DOHH2 (cell line): ENCODE measurements at regions not wholly inside any gene's neighbourhood (a gene's known extent, or its start where the extent isn't known, plus 50 kb on each side); places are given as distances from the start of the nearest gene placed in this dataset.

ENCODE experiments used
- H3F3A ChIP-seq: fragments of 200-600 bp; sonication (generic), shearing (Covaris generic); 2 replicates; pipeline ENCODE4 v1.6.0; 2016; ENCODE audit warnings: antibody characterized with exemption, mild to moderate bottlenecking; ENCODE audit not compliant: control insufficient read depth, insufficient read depth
- H3K27ac ChIP-seq: fragments of 200-600 bp; sonication (generic); 2 replicates; pipeline ENCODE4 v1.5.1; 2014; ENCODE audit warnings: low read depth, mild to moderate bottlenecking, low read length, moderate library complexity
- H3K27me3 ChIP-seq: fragments of 200-600 bp; sonication (generic); 2 replicates; pipeline ENCODE4 v1.6.1; 2014; ENCODE audit warnings: mild to moderate bottlenecking, low read length, mixed read lengths; ENCODE audit not compliant: control insufficient read depth
- H3K36me3 ChIP-seq: fragments of 200-600 bp; sonication (generic); 2 replicates; pipeline ENCODE4 v1.6.1; 2014; ENCODE audit warnings: mild to moderate bottlenecking, low read length, moderate library complexity, mixed read lengths; ENCODE audit not compliant: control insufficient read depth
- H3K4me1 ChIP-seq: fragments of 200-600 bp; sonication (generic); 2 replicates; pipeline ENCODE4 v1.6.1; 2014; ENCODE audit warnings: mild to moderate bottlenecking, low read length, mixed read lengths; ENCODE audit not compliant: control insufficient read depth
- H3K4me2 ChIP-seq: fragments of 200-600 bp; sonication (generic); 2 replicates; pipeline ENCODE4 v1.6.0; 2014; ENCODE audit warnings: mild to moderate bottlenecking, low read length, moderate library complexity
- H3K4me3 ChIP-seq: fragments of 200-600 bp; sonication (generic); 2 replicates; pipeline ENCODE4 v1.5.1; 2014; ENCODE audit warnings: mild to moderate bottlenecking, low read length, mixed read lengths
- H3K79me2 ChIP-seq: fragments of 200-600 bp; sonication (generic); 2 replicates; pipeline ENCODE4 v1.6.1; 2014; ENCODE audit warnings: mild to moderate bottlenecking, low read length, mixed read lengths; ENCODE audit not compliant: control insufficient read depth
- H3K9me2 ChIP-seq: fragments of 200-600 bp; sonication (generic); replicated peaks from 2 replicates; pipeline ENCODE4 v1.6.1; 2014; ENCODE audit warnings: mild to moderate bottlenecking, low read length, mixed read lengths; ENCODE audit not compliant: control insufficient read depth
- H3K9me3 ChIP-seq: fragments of 200-600 bp; sonication (generic); 2 replicates; pipeline ENCODE4 v1.6.1; 2014; ENCODE audit warnings: antibody characterized with exemption, low read length, mixed read lengths; ENCODE audit not compliant: control insufficient read depth, insufficient read depth
- H4K20me1 ChIP-seq: fragments of 200-600 bp; sonication (generic); 2 replicates; pipeline ENCODE4 v1.6.0; 2014; ENCODE audit warnings: low read depth, mild to moderate bottlenecking, antibody characterized with exemption, low read length, moderate library complexity; ENCODE audit not compliant: control insufficient read depth, insufficient read depth
- CTCF ChIP-seq: fragments of 200-600 bp; sonication (generic); IDR thresholded peaks from one replicate; pipeline ENCODE4 v1.5.1; 2014; ENCODE audit warnings: antibody characterized with exemption, mild to moderate bottlenecking, low read depth, low read length; ENCODE audit not compliant: poor library complexity, severe bottlenecking
- EZH2phosphoT487 ChIP-seq: fragments of 200-600 bp; sonication (generic); IDR thresholded peaks from 2 replicates; pipeline ENCODE4 v1.6.1; 2017; ENCODE audit warnings: borderline replicate concordance, mild to moderate bottlenecking, antibody characterized with exemption, low read length, moderate library complexity, mixed read lengths

DNA sequence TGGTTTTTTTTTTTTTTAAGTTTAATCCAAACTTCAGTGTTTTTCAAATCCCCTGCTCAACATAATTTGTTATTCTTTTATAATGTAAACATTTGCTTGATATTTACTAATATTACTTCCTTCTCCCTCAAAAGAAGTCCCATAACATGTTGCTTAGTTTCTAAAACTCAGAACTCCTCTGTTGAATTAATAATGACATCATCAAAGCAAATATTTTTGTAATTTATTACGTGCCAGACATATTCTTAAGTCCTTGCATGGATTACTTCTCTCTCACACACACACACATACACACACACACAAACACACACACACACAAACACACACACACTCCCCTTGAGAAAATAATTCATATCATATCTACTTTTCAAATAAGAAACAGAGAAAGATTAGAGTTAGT is 1432.3 kb upstream of the SPRY2 start:
- TF ChIP-seq CTCF (no peak), EZH2phosphoT487 (no peak)
- Histone ChIP-seq H3K4me2 (no peak overlapping the region), H3K79me2 (no peaks in the 10 kb centered on the region), H3K27me3 (no peaks in the 10 kb centered on the region), H3K4me1 (no peaks in the 10 kb centered on the region), H3K36me3 (no peaks in the 10 kb centered on the region), H3F3A (no peaks in the 10 kb centered on the region), H4K20me1 (no peaks in the 10 kb centered on the region), H3K27ac (no peak overlapping the region), H3K4me3 (no peak overlapping the region), H3K9me2 (no peaks in the 10 kb centered on the region), H3K9me3 (no peaks in the 10 kb centered on the region)

DNA sequence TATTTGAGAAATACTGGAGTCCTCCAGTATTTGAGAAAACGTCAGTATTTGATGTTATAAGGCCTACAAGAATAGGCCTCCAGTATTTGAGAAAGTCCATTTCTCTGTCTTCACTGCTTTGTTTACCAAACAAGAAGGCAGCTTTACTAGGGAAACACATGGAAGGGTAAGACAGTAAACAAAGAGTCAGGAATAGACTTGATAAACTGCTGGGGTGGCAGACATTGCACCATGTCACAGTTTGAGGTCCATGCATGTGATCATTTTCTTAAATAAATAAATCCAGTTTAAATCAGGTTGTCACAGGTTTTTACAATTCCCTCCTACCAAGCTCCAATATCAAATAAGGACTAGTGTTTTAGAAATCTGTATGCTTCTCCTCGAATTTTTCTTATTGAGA is 1431.0 kb upstream of the SPRY2 start:
- H3K4me1 ChIP-seq: no peaks in the 10 kb centered on the region
- H3K9me3 ChIP-seq: no peaks in the 10 kb centered on the region
- H3K79me2 ChIP-seq: no peaks in the 10 kb centered on the region
- H3K4me3 ChIP-seq: no peak overlapping the region
- no peaks in the 10 kb centered on the region for H3F3A ChIP-seq
- H3K36me3 ChIP-seq: no peaks in the 10 kb centered on the region
- TF ChIP-seq CTCF: no peak
- TF ChIP-seq EZH2phosphoT487: no peak
- H3K27ac ChIP-seq: no peak overlapping the region
- no peaks in the 10 kb centered on the region for H3K9me2 ChIP-seq
- H4K20me1 ChIP-seq: no peaks in the 10 kb centered on the region
- no peaks in the 10 kb centered on the region for H3K27me3 ChIP-seq
- no peak overlapping the region for H3K4me2 ChIP-seq

- H3K27me3 ChIP-seq: no peaks in the 10 kb centered on the region
- no peak overlapping the region for H3K27ac ChIP-seq
- no peaks in the 10 kb centered on the region for H3K79me2 ChIP-seq
- no peaks in the 10 kb centered on the region for H3K9me2 ChIP-seq
- no peaks in the 10 kb centered on the region for H3K4me1 ChIP-seq
- H3K4me2 ChIP-seq: no peak overlapping the region
- no peaks in the 10 kb centered on the region for H3K36me3 ChIP-seq
- no peak overlapping the region for H3K4me3 ChIP-seq
- no peaks in the 10 kb centered on the region for H3F3A ChIP-seq
- no peaks in the 10 kb centered on the region for H3K9me3 ChIP-seq
- TF ChIP-seq CTCF (no peak), EZH2phosphoT487 (no peak)
- no peaks in the 10 kb centered on the region for H4K20me1 ChIP-seq
Measured at GRCh38 chr13:81770868-81771505, 1430.1 kb upstream of the SPRY2 start.
